Stomach (tissue), 4 donors: ENCODE measurements at regions not wholly inside any gene's neighbourhood (a gene's known extent, or its start where the extent isn't known, plus 50 kb on each side); places are given as distances from the start of the nearest gene placed in this dataset.

ENCODE experiments used
- CTCF ChIP-seq, 7 experiments: fragments of 450-650 bp in 4 of 7; fragments of 200-600 bp in 3 of 7; sonication (generic) in 3 of 7; IDR thresholded peaks; one replicate each; pipeline ENCODE4 v1.5.1; 2016 to 2019; ENCODE audit warnings: antibody characterized with exemption in 7 of 7, control low read depth in 2 of 7, mild to moderate bottlenecking in 1 of 7
- POLR2A ChIP-seq, 4 donors: fragments of 450-650 bp; IDR thresholded peaks; one replicate each; pipeline ENCODE4 v1.6.1; 2016; ENCODE audit warnings: antibody characterized with exemption in 4 of 4, control low read depth in 2 of 4, mild to moderate bottlenecking in 1 of 4, moderate library complexity in 1 of 4

DNA sequence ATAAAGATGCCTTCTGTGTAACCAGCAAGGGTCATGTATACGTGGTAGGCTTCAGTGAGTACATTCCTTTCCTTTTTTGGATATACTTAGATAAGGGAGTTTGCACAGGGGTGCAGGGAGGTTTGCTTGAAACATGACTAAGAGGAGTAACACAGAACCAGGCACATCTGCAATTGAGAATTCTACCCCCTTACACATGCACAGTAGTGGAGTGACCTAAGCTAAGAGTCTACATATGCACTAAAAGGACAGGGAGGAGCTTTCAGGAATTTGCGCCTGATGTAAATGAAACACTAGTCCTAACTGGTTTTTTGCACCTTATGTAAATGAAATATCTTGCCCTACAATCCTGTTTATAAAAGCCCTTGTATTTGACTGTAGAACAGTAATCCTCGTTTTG lies 194.8 kb upstream of the NABP1 start:
- no peak for TF ChIP-seq POLR2A (IDR thresholded peaks at IDR 0.05)
- TF ChIP-seq CTCF (IDR thresholded peaks at IDR 0.05), result no peak
